ENCODE measurements at regions not wholly inside any gene's neighbourhood (a gene's known extent, or its start where the extent isn't known, plus 50 kb on each side); places are given as distances from the start of the nearest gene placed in this dataset.

- TF ChIP-seq CTCF (IDR thresholded peaks at IDR 0.05) = no peak
- no peak for TF ChIP-seq POLR2A (IDR thresholded peaks at IDR 0.05)
- no peak for TF ChIP-seq POLR2AphosphoS5 (IDR thresholded peaks at IDR 0.05; ENCODE audit: insufficient read depth in 1 of 2, low read depth in 1 of 2)
Observed at GRCh38 chr6:132192631-132193030, 208.6 kb downstream of the MOXD1 start.

All from vagina (tissue), 2 donors.